ENCODE measurements at regions not wholly inside any gene's neighbourhood (a gene's known extent, or its start where the extent isn't known, plus 50 kb on each side); places are given as distances from the start of the nearest gene placed in this dataset.

GRCh38 chr4:165794834-165795233 lies 78.2 kb upstream of the TLL1 start:
- TF ChIP-seq CTCF (IDR thresholded peaks at IDR 0.05; ENCODE audit: poor library complexity, severe bottlenecking): no peak
- ATAC-seq (ENCODE audit: low read depth): no peak

DNA sequence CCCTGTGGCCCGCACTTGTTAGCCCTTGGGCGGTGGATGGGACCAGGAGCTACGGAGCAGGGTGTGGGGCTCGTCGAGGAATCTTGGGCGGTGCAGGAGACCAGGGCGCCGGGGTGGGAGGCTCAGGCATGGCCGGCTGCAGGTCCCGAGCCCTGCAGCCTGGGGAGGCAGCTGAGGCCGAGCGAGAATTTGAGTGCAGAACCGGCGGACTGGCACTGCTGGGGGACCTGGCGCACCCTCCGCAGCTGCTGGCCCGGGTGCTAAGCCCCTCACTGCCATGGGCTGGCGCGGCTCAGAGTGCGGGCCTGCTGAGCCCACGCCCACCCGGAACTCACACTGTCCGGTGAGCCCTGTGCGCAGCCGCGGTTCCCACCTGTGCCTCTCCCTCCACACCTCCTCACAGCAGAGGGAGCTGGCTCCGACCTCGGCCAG lies 73.6 kb upstream of the TLL1 start:
- no peaks in the 10 kb centered on the region for H3K4me1 ChIP-seq (ENCODE audit: insufficient read depth, poor library complexity, severe bottlenecking)
- no peak overlapping the region for H3K4me3 ChIP-seq (ENCODE audit: severe bottlenecking)
- no peaks in the 10 kb centered on the region for H3K36me3 ChIP-seq (ENCODE audit: low read depth)
- no peaks in the 10 kb centered on the region for H3K27me3 ChIP-seq (ENCODE audit: insufficient read depth, poor library complexity, severe bottlenecking)
- TF ChIP-seq CTCF (IDR thresholded peaks at IDR 0.05; ENCODE audit: poor library complexity, severe bottlenecking): no peak
- H3K9me3 ChIP-seq (ENCODE audit: severe bottlenecking): no peaks in the 10 kb centered on the region
- no peak overlapping the region for H3K27ac ChIP-seq (ENCODE audit: poor library complexity, severe bottlenecking)
- DNase-seq (ENCODE audit: low spot score): no peak
- ATAC-seq (ENCODE audit: low read depth): no peak

More at GRCh38 chr4:165794834-165795233, 78.2 kb upstream of the TLL1 start:
- no peak overlapping the region for H3K27ac ChIP-seq (ENCODE audit: poor library complexity, severe bottlenecking)
- H3K36me3 ChIP-seq (ENCODE audit: low read depth): no peaks in the 10 kb centered on the region
- H3K9me3 ChIP-seq (ENCODE audit: severe bottlenecking): no peaks in the 10 kb centered on the region
- H3K4me1 ChIP-seq (ENCODE audit: insufficient read depth, poor library complexity, severe bottlenecking): no peaks in the 10 kb centered on the region
- no peak for DNase-seq (ENCODE audit: low spot score)
- no peaks in the 10 kb centered on the region for H3K27me3 ChIP-seq (ENCODE audit: insufficient read depth, poor library complexity, severe bottlenecking)
- no peak overlapping the region for H3K4me3 ChIP-seq (ENCODE audit: severe bottlenecking)

GRCh38 chr4:165802452-165802851 lies 70.6 kb upstream of the TLL1 start:
- Histone ChIP-seq H3K36me3 (ENCODE audit: low read depth) (no peaks in the 10 kb centered on the region), H3K4me1 (ENCODE audit: insufficient read depth, poor library complexity, severe bottlenecking) (no peaks in the 10 kb centered on the region), H3K4me3 (ENCODE audit: severe bottlenecking) (no peak overlapping the region), H3K27ac (ENCODE audit: poor library complexity, severe bottlenecking) (no peak overlapping the region), H3K9me3 (ENCODE audit: severe bottlenecking) (no peaks in the 10 kb centered on the region), H3K27me3 (ENCODE audit: insufficient read depth, poor library complexity, severe bottlenecking) (no peaks in the 10 kb centered on the region)
- no peak for TF ChIP-seq CTCF (IDR thresholded peaks at IDR 0.05; ENCODE audit: poor library complexity, severe bottlenecking)
- DNase-seq (ENCODE audit: low spot score): no peak
- no peak for ATAC-seq (ENCODE audit: low read depth)

GRCh38 chr4:165803005-165803404 lies 70.0 kb upstream of the TLL1 start:
- TF ChIP-seq CTCF (IDR thresholded peaks at IDR 0.05; ENCODE audit: poor library complexity, severe bottlenecking): no peak
- Histone ChIP-seq H3K27ac (ENCODE audit: poor library complexity, severe bottlenecking) (no peak overlapping the region), H3K27me3 (ENCODE audit: insufficient read depth, poor library complexity, severe bottlenecking) (no peaks in the 10 kb centered on the region), H3K4me3 (ENCODE audit: severe bottlenecking) (no peak overlapping the region), H3K36me3 (ENCODE audit: low read depth) (no peaks in the 10 kb centered on the region), H3K4me1 (ENCODE audit: insufficient read depth, poor library complexity, severe bottlenecking) (no peaks in the 10 kb centered on the region), H3K9me3 (ENCODE audit: severe bottlenecking) (no peaks in the 10 kb centered on the region)
- no peak for DNase-seq (ENCODE audit: low spot score)
- no peak for ATAC-seq (ENCODE audit: low read depth)

- Histone ChIP-seq H3K36me3 (ENCODE audit: low read depth) (no peaks in the 10 kb centered on the region), H3K9me3 (ENCODE audit: severe bottlenecking) (no peaks in the 10 kb centered on the region), H3K4me1 (ENCODE audit: insufficient read depth, poor library complexity, severe bottlenecking) (peaks cover under 1% of the 10 kb centered on the region), H3K4me3 (ENCODE audit: severe bottlenecking) (no peak overlapping the region), H3K27ac (ENCODE audit: poor library complexity, severe bottlenecking) (no peak overlapping the region), H3K27me3 (ENCODE audit: insufficient read depth, poor library complexity, severe bottlenecking) (no peaks in the 10 kb centered on the region)
- DNase-seq (ENCODE audit: low spot score): no peak
- no peak for ATAC-seq (ENCODE audit: low read depth)
- TF ChIP-seq CTCF (IDR thresholded peaks at IDR 0.05; ENCODE audit: poor library complexity, severe bottlenecking): no peak
Observed at GRCh38 chr4:165805406-165805805, 67.6 kb upstream of the TLL1 start.

Data from RWPE2 (cell line).